ENCODE measurements at regions not wholly inside any gene's neighbourhood (a gene's known extent, or its start where the extent isn't known, plus 50 kb on each side); places are given as distances from the start of the nearest gene placed in this dataset.

DNA sequence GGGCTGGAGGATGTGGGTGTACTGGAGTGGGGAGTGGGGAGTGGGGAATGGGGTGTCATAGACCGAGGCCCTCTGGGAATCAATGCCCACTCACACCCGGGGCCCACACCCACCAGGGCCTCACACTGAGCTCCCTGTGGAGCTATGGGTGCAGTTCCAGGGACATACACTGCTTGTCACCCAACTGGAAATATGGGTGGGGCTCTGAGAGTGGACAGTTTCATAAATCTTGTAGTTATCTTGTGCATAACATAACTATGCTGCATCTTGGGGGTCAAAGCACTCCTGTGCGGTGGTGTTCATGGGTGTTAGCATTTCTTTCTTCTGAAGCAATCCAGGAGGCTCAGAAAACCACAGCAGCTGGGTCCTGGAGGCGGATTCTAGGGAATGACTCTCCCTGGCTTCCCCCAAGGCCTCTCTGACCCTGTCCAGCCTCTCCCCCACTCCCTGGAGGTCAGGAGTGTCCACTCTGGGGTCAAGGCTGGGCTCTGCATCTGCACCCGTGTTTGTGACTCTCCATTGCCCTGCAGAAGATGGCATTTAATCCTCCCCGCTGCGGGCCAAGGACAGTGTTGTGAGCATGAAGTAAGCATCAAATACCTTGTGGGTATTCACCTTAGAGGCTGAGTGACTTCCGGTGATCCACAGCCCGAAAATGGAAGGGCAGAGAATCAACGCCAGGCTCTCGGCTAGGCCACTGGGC, 172.5 kb downstream of the CTTN start (continued):
- TF ChIP-seq, protein P1, sequence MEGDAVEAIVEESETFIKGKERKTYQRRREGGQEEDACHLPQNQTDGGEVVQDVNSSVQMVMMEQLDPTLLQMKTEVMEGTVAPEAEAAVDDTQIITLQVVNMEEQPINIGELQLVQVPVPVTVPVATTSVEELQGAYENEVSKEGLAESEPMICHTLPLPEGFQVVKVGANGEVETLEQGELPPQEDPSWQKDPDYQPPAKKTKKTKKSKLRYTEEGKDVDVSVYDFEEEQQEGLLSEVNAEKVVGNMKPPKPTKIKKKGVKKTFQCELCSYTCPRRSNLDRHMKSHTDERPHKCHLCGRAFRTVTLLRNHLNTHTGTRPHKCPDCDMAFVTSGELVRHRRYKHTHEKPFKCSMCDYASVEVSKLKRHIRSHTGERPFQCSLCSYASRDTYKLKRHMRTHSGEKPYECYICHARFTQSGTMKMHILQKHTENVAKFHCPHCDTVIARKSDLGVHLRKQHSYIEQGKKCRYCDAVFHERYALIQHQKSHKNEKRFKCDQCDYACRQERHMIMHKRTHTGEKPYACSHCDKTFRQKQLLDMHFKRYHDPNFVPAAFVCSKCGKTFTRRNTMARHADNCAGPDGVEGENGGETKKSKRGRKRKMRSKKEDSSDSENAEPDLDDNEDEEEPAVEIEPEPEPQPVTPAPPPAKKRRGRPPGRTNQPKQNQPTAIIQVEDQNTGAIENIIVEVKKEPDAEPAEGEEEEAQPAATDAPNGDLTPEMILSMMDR (conservative IDR thresholded peaks at IDR 0.05; ENCODE audit: low read depth in 2 of 2) = no peak
- TF ChIP-seq POLR2AphosphoS5 (IDR thresholded peaks at IDR 0.05; ENCODE audit: low read depth) (no peak), STAT1 (IDR thresholded peaks at IDR 0.05; ENCODE audit: unreplicated experiment) (no peak)

DNA sequence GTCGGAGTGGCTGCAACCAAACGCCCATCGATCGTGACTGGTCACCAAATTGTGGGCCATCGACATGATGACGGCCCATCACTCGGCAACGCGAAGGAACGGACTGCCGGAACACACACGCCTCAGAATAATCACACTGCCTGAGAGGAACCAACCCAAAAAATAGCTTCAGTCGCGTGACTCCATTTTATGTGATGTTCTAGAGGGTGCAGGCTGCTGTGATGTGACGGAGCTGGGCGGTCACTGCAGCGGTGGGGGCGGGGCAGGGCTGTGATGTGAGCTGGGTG, 174.6 kb downstream of the CTTN start:
- peaks cover 33% of the 10 kb centered on the region for H3K4me1 Mint-ChIP-seq
- H3K27me3 Mint-ChIP-seq (ENCODE audit: insufficient read depth, low read depth, poor library complexity) = peaks cover 12% of the 10 kb centered on the region
- Histone ChIP-seq H3K9me2 (ENCODE audit: insufficient read depth) (no peaks in the 10 kb centered on the region), H3F3A (replicated peaks; ENCODE audit: low read depth) (no peaks in the 10 kb centered on the region), H3K36me3 (ENCODE audit: insufficient read depth) (no peaks in the 10 kb centered on the region), H2AFZ (no peak overlapping the region), H3K27ac (ENCODE audit: low read depth) (no peak overlapping the region), H3K4me3 (no peak overlapping the region), H3K4me2 (no peak overlapping the region), H4K20me1 (replicated peaks; ENCODE audit: insufficient read depth) (no peaks in the 10 kb centered on the region; the same call in 1 of the 2 replicates), H3K79me2 (replicated peaks; ENCODE audit: insufficient read depth) (no peaks in the 10 kb centered on the region), H3K27me3 (ENCODE audit: insufficient read depth) (no peaks in the 10 kb centered on the region), H3K4me1 (ENCODE audit: insufficient read depth) (peaks cover 8% of the 10 kb centered on the region)
- ATAC-seq (no peak), DNase-seq (ENCODE audit: low spot score) (no peak)
- no peak overlapping the region for H3K27ac Mint-ChIP-seq
- no peak overlapping the region for H3K4me3 Mint-ChIP-seq
- H3K9me3 Mint-ChIP-seq = no peaks in the 10 kb centered on the region
- no peaks in the 10 kb centered on the region; the same call in 1 of the 3 replicates for H3K36me3 Mint-ChIP-seq (ENCODE audit: low read depth)
- TF ChIP-seq STAT1 (IDR thresholded peaks at IDR 0.05; ENCODE audit: unreplicated experiment) = no peak
- no peak for TF ChIP-seq EZH2phosphoT487 (IDR thresholded peaks at IDR 0.05; ENCODE audit: unreplicated experiment)
- no peak for TF ChIP-seq JUNB (IDR thresholded peaks at IDR 0.05; ENCODE audit: unreplicated experiment)
- TF ChIP-seq, protein P2, sequence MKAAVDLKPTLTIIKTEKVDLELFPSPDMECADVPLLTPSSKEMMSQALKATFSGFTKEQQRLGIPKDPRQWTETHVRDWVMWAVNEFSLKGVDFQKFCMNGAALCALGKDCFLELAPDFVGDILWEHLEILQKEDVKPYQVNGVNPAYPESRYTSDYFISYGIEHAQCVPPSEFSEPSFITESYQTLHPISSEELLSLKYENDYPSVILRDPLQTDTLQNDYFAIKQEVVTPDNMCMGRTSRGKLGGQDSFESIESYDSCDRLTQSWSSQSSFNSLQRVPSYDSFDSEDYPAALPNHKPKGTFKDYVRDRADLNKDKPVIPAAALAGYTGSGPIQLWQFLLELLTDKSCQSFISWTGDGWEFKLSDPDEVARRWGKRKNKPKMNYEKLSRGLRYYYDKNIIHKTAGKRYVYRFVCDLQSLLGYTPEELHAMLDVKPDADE (IDR thresholded peaks at IDR 0.05) = no peak
- TF ChIP-seq, protein P1 (conservative IDR thresholded peaks at IDR 0.05; ENCODE audit: low read depth in 2 of 2) = no peak
- TF ChIP-seq NANOG (IDR thresholded peaks at IDR 0.05; ENCODE audit: borderline replicate concordance) = no peak
- TF ChIP-seq, protein P3, sequence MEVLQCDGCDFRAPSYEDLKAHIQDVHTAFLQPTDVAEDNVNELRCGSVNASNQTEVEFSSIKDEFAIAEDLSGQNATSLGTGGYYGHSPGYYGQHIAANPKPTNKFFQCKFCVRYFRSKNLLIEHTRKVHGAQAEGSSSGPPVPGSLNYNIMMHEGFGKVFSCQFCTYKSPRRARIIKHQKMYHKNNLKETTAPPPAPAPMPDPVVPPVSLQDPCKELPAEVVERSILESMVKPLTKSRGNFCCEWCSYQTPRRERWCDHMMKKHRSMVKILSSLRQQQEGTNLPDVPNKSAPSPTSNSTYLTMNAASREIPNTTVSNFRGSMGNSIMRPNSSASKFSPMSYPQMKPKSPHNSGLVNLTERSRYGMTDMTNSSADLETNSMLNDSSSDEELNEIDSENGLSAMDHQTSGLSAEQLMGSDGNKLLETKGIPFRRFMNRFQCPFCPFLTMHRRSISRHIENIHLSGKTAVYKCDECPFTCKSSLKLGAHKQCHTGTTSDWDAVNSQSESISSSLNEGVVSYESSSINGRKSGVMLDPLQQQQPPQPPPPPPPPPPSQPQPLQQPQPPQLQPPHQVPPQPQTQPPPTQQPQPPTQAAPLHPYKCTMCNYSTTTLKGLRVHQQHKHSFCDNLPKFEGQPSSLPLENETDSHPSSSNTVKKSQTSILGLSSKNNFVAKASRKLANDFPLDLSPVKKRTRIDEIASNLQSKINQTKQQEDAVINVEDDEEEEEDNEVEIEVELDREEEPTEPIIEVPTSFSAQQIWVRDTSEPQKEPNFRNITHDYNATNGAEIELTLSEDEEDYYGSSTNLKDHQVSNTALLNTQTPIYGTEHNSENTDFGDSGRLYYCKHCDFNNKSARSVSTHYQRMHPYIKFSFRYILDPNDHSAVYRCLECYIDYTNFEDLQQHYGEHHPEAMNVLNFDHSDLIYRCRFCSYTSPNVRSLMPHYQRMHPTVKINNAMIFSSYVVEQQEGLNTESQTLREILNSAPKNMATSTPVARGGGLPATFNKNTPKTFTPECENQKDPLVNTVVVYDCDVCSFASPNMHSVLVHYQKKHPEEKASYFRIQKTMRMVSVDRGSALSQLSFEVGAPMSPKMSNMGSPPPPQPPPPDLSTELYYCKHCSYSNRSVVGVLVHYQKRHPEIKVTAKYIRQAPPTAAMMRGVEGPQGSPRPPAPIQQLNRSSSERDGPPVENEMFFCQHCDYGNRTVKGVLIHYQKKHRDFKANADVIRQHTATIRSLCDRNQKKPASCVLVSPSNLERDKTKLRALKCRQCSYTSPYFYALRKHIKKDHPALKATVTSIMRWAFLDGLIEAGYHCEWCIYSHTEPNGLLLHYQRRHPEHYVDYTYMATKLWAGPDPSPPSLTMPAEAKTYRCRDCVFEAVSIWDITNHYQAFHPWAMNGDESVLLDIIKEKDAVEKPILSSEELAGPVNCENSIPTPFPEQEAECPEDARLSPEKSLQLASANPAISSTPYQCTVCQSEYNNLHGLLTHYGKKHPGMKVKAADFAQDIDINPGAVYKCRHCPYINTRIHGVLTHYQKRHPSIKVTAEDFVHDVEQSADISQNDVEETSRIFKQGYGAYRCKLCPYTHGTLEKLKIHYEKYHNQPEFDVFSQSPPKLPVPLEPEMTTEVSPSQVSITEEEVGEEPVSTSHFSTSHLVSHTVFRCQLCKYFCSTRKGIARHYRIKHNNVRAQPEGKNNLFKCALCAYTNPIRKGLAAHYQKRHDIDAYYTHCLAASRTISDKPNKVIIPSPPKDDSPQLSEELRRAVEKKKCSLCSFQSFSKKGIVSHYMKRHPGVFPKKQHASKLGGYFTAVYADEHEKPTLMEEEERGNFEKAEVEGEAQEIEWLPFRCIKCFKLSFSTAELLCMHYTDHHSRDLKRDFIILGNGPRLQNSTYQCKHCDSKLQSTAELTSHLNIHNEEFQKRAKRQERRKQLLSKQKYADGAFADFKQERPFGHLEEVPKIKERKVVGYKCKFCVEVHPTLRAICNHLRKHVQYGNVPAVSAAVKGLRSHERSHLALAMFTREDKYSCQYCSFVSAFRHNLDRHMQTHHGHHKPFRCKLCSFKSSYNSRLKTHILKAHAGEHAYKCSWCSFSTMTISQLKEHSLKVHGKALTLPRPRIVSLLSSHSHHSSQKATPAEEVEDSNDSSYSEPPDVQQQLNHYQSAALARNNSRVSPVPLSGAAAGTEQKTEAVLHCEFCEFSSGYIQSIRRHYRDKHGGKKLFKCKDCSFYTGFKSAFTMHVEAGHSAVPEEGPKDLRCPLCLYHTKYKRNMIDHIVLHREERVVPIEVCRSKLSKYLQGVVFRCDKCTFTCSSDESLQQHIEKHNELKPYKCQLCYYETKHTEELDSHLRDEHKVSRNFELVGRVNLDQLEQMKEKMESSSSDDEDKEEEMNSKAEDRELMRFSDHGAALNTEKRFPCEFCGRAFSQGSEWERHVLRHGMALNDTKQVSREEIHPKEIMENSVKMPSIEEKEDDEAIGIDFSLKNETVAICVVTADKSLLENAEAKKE (CRISPR knock-in tag; IDR thresholded peaks at IDR 0.05) = no peak
- TF ChIP-seq, protein P4, sequence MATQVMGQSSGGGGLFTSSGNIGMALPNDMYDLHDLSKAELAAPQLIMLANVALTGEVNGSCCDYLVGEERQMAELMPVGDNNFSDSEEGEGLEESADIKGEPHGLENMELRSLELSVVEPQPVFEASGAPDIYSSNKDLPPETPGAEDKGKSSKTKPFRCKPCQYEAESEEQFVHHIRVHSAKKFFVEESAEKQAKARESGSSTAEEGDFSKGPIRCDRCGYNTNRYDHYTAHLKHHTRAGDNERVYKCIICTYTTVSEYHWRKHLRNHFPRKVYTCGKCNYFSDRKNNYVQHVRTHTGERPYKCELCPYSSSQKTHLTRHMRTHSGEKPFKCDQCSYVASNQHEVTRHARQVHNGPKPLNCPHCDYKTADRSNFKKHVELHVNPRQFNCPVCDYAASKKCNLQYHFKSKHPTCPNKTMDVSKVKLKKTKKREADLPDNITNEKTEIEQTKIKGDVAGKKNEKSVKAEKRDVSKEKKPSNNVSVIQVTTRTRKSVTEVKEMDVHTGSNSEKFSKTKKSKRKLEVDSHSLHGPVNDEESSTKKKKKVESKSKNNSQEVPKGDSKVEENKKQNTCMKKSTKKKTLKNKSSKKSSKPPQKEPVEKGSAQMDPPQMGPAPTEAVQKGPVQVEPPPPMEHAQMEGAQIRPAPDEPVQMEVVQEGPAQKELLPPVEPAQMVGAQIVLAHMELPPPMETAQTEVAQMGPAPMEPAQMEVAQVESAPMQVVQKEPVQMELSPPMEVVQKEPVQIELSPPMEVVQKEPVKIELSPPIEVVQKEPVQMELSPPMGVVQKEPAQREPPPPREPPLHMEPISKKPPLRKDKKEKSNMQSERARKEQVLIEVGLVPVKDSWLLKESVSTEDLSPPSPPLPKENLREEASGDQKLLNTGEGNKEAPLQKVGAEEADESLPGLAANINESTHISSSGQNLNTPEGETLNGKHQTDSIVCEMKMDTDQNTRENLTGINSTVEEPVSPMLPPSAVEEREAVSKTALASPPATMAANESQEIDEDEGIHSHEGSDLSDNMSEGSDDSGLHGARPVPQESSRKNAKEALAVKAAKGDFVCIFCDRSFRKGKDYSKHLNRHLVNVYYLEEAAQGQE (IDR thresholded peaks at IDR 0.05; ENCODE audit: unreplicated experiment) = no peak
- no peak for TF ChIP-seq ZNF331 (CRISPR knock-in tag; IDR thresholded peaks at IDR 0.05; ENCODE audit: low read depth)

Data from GM23338 (cell line).